H7 (cell line): ENCODE measurements at regions not wholly inside any gene's neighbourhood (a gene's known extent, or its start where the extent isn't known, plus 50 kb on each side); places are given as distances from the start of the nearest gene placed in this dataset.
A peak's percentile ranks its signal among the peaks of the same experiment; 100 is the strongest.
"Not testable (repeated sequence)": the region's sequence is repeated elsewhere in the genome, so short reads cannot be mapped to it uniquely, and the experiment has no call there.

Experiments used
- DNase-seq: peaks from one replicate; pipeline ENCODE4 v3.0.0; 2012
- H3K27me3 ChIP-seq: 2 replicates; pipeline ENCODE4 v1.6.0; 2011; ENCODE audit warnings: mild to moderate bottlenecking, low read length; ENCODE audit not compliant: control insufficient read depth, insufficient read depth
- H3K36me3 ChIP-seq: replicated peaks from 2 replicates; pipeline ENCODE4 v1.5.1; 2011; ENCODE audit warnings: low read length; ENCODE audit not compliant: control insufficient read depth, insufficient read depth
- H3K4me3 ChIP-seq: 2 replicates; pipeline ENCODE4 v1.5.1; 2011; ENCODE audit warnings: low read depth, mild to moderate bottlenecking, control low read depth, low read length, moderate library complexity; ENCODE audit not compliant: insufficient read depth

DNA sequence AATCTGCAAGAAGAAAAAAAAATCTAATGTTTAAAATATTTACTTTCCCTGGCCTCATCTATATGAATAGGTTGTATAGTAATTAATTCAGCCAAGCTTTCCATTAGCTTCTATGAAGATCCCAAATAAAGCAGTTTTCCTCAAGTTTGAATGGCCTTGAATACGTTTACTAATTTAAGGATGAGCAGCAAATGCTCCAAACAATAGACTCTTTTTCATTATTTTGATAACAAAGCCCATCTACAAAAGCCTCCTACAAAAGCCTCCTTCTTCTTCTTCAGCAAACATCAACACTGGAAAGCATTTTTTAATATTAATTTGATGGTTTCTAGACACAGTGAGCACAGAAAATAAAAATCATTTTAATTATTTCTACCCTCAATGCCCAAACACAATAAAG, 1130.3 kb upstream of the CNTN5 start:
- Histone ChIP-seq H3K27me3 (no peaks in the 10 kb centered on the region), H3K4me3 (no peak overlapping the region), H3K36me3 (no peaks in the 10 kb centered on the region)
- DNase-seq = no peak

GRCh38 chr11:97893612-97894011, 1127.1 kb upstream of the CNTN5 start:
- no peaks in the 10 kb centered on the region for H3K27me3 ChIP-seq
- no peak for DNase-seq
- H3K36me3 ChIP-seq = no peaks in the 10 kb centered on the region
- no peak overlapping the region for H3K4me3 ChIP-seq

DNA sequence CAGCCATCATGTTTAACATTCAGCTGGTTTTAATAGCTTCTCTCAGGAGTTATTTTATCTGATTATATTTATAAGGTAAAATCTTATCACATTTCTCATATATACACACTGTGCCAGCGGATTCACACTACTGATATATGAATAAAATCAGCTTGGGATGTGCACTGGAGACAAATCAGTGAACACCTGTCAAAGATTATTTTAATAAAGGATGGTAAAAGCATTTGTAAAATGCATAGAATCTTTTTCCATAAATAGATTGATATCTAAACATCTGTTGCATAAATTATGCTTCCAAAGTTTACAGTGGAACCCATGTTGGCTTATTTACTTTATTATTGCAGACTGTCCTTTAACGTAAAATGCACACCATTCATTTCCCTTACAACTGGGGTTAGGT, 1125.8 kb upstream of the CNTN5 start:
- no peak for DNase-seq
- Histone ChIP-seq H3K27me3 (no peaks in the 10 kb centered on the region), H3K36me3 (no peaks in the 10 kb centered on the region), H3K4me3 (no peak overlapping the region)

- no peak overlapping the region for H3K4me3 ChIP-seq
- DNase-seq = no peak
- H3K27me3 ChIP-seq = no peaks in the 10 kb centered on the region
- no peaks in the 10 kb centered on the region for H3K36me3 ChIP-seq
These were observed 1125.2 kb upstream of the CNTN5 start for GRCh38 chr11:97895572-97895971.

DNA sequence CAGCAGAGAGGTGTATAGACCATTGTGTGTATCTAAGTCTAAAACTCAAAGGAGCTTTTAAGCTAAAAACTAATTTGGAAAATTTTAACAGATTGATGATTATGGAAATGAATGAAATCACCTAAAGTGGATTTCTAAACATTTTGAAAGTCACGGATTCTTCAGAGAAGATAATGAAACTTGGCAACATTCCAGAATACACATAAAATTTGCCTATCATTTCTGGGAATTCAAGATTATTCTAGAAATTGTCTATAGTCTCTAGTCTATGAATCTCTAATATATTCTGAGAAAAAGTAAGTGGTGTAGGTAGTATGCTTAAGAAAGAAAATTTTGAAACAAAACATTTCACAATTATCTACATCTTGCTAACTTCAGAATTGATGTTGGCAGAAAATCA, 1117.9 kb upstream of the CNTN5 start:
- Histone ChIP-seq H3K27me3 (no peaks in the 10 kb centered on the region), H3K36me3 (no peaks in the 10 kb centered on the region), H3K4me3 (no peak overlapping the region)
- no peak for DNase-seq

GRCh38 chr11:97905101-97905500, 1115.6 kb upstream of the CNTN5 start:
- H3K4me3 ChIP-seq = no peak overlapping the region
- no peaks in the 10 kb centered on the region for H3K27me3 ChIP-seq
- DNase-seq = no peak
- H3K36me3 ChIP-seq = no peaks in the 10 kb centered on the region

DNA sequence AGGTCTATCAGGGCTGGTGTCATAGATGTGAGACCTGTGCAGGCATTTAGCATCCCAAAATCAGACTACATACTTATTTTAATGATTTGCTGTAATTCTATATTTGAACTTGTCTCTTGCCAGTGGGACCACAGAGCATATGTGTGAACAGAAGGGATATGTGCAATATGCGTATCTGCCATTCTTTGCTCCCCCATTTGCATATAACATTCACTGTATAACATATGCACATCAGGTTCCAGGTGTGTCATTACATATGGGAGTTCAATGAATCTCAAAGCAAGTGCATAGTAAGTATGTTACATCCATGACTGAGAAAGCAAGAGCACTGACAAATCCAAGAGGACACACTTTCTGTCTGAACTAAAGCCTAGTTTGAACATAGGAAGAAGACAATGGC, 1115.1 kb upstream of the CNTN5 start:
- Histone ChIP-seq H3K36me3 (no peaks in the 10 kb centered on the region), H3K4me3 (no peak overlapping the region)
- no peak for DNase-seq

DNA sequence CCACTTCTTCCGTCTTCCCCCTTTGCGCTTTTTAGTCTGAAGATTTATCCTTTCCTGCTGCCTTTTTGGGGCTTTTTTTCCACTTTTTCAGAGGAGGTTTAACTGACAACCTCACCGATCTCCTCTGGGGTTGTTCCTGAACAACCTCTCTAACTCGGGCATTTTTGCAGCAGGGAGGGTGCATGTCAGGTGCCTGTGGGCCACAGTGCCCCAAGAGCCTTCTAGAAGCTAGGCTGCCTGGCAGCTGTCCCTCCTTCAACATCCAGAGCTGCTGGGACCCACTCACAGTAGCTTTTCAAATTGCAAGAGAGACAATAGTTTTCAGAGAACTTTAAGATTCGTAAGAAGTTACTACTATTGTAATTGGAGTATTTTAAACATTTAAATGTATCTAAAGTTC, 1112.4 kb upstream of the CNTN5 start:
- Histone ChIP-seq H3K4me3 (no peak overlapping the region), H3K27me3 (no peaks in the 10 kb centered on the region), H3K36me3 (no peaks in the 10 kb centered on the region)
- DNase-seq = peak; percentile 1

More for the DNA sequence above, 1115.1 kb upstream of the CNTN5 start:
- no peaks in the 10 kb centered on the region for H3K27me3 ChIP-seq

DNA sequence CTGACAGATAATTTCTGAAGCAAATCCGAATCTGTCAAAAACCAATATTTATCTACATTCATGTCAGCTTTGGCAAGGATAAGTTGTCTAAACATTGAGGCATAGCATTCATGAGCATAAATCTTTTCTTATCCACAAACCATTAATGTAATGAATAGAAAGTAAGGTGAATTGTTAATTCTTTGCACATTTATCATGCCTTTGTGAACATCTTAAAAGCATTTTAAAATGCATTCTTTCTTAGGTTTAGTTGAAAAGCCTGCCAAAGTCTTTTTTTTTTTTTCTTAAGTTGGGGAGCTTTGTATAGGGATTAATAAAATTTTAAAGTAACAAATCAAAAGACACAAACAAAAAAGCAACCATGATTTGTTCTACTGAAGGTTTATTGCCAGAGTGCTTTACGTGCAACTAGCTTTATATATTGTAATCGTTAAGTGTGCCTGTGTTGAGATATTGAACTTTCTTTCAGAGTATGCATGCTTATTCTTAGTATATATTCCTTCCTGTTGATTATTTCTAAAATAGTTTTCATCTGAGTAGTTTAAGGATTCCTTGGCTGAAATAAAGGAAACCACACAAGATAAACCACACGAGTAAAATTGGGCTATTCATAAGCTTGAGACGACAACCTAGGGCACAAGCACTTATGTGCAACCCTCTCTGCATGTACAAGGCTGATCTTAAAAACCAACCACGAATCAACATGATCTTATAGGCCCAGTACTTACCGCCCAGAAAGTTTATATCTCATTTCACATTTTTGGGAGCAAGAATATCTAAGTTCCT, 1110.9 kb upstream of the CNTN5 start:
- no peak for DNase-seq
- H3K4me3 ChIP-seq = no peak overlapping the region
- H3K27me3 ChIP-seq = no peaks in the 10 kb centered on the region
- H3K36me3 ChIP-seq = no peaks in the 10 kb centered on the region

- DNase-seq = no peak
- no peaks in the 10 kb centered on the region for H3K27me3 ChIP-seq
- H3K36me3 ChIP-seq = no peaks in the 10 kb centered on the region
- H3K4me3 ChIP-seq = no peak overlapping the region
These were observed 1108.1 kb upstream of the CNTN5 start for GRCh38 chr11:97912629-97913028.

- not testable (repeated sequence) for H3K27me3 ChIP-seq, DNase-seq, H3K4me3 ChIP-seq, H3K36me3 ChIP-seq
These were observed 1097.8 kb upstream of the CNTN5 start for GRCh38 chr11:97922933-97923332.

GRCh38 chr11:97934572-97935208, 1086.1 kb upstream of the CNTN5 start:
- H3K36me3 ChIP-seq = no peaks in the 10 kb centered on the region
- DNase-seq = no peak
- H3K4me3 ChIP-seq = no peak overlapping the region
- no peaks in the 10 kb centered on the region for H3K27me3 ChIP-seq

- DNase-seq = no peak
These were observed 1083.2 kb upstream of the CNTN5 start for GRCh38 chr11:97937501-97937900.

DNA sequence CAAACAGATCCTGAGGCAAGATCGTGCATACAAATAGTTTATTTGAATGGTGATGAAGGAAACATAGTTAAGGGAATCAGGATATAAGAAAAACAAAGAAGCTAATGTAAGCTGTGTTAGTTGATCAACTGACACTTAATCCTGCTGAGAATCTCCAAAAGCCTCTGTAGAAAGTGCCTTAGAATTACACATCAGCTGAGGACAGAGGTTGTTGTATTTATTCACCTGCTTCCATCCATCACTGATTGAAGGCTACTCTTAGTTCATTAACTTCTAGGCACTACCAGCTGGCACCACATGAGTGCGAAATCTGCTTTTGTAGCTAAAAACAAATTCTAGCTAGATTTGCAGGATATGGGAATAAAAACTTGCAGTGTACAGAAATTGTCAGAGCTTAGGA, 1082.0 kb upstream of the CNTN5 start:
- Histone ChIP-seq H3K4me3 (no peak overlapping the region), H3K27me3 (no peaks in the 10 kb centered on the region), H3K36me3 (no peaks in the 10 kb centered on the region)
- no peak for DNase-seq

More at GRCh38 chr11:97937501-97937900, 1083.2 kb upstream of the CNTN5 start:
- Histone ChIP-seq H3K36me3 (no peaks in the 10 kb centered on the region), H3K4me3 (no peak overlapping the region), H3K27me3 (no peaks in the 10 kb centered on the region)

GRCh38 chr11:97943493-97943892, 1077.3 kb upstream of the CNTN5 start:
- Histone ChIP-seq H3K36me3 (no peaks in the 10 kb centered on the region), H3K27me3 (no peaks in the 10 kb centered on the region), H3K4me3 (no peak overlapping the region)
- DNase-seq = no peak
